ENCODE measurements at regions not wholly inside any gene's neighbourhood (a gene's known extent, or its start where the extent isn't known, plus 50 kb on each side); places are given as distances from the start of the nearest gene placed in this dataset.
"Not testable (repeated sequence)": the region's sequence is repeated elsewhere in the genome, so short reads cannot be mapped to it uniquely, and the experiment has no call there.

DNA sequence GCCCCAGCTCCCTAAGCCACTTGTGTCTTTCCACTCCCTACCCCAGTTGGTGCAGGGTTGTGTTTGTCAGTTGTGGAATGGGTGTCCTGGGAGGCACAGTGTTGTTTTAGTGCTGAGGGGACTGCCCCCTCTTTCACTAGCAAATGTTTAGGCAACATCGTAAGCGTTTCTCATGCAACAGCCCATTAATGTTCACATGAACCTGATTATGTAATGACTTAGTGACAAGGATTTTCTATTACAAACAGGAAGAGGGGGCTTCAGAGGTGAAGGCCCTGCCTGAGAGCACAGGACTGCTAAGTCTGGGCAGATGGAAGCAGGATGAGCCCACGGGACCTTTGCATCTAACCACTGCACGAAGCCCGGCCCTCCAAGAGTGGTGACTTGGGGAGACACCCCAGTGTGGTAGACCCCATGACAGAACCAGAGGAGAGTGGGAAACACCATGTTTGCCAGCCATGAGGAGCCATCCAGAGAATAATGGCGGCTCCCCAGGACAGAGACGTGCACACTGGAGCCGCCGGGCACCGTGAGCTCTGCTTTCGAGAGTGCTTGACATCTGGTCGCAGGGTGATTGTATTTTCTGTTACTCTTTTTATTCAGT lies 339.7 kb downstream of the THBS2 start:
- DNase-seq (ENCODE audit: low read depth in 2 of 2, low spot score in 1 of 2) = no peak

DNA sequence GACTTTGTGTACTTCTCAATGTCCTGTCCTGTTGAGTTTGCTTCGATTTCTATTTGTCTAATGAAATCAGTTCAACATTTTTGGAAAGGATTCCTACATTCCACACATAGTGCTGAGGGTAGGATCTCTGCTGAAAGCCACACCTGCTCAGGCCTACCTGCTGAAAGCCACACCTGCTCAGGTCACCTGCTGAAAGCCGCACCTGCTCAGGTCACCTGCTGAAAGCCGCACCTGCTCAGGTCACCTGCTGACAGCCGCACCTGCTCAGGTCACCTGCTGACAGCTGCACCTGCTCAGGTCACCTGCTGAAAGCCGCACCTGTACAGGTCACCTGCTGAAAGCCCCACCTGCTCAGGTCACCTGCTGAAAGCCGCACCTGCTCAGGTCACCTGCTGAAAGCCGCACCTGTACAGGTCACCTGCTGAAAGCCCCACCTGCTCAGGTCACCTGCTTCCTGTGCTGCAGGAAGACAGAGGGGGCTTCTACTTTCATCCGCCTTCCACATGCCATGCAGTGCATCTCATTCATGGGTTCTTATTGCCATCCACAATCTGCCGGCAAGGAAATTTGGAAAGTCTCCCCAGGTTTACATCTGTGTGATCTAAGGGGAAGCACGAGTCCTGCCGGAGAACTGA lies 340.3 kb downstream of the THBS2 start:
- DNase-seq (ENCODE audit: low read depth in 2 of 2, low spot score in 1 of 2) = not testable (repeated sequence)

DNA sequence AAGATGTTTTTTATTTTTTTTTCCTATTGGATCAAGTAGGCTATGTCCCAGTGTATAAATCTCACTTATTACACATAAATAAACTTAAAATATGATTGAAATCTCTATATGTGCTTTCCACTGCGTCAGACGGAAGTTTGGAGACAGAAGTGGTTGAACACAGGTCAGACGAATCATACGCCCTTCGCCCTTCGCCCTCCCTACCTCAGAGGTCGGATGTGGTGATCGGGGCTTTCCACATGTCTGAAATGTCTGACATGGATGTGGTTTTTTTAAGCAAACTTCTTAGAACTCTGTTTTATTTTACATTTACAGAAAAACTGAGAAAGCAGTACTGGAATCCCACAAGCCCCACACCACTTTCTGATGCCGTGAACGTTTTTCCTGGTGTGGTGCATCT lies 344.4 kb downstream of the THBS2 start:
- no peak for DNase-seq (ENCODE audit: low read depth in 2 of 2, low spot score in 1 of 2)

DNA sequence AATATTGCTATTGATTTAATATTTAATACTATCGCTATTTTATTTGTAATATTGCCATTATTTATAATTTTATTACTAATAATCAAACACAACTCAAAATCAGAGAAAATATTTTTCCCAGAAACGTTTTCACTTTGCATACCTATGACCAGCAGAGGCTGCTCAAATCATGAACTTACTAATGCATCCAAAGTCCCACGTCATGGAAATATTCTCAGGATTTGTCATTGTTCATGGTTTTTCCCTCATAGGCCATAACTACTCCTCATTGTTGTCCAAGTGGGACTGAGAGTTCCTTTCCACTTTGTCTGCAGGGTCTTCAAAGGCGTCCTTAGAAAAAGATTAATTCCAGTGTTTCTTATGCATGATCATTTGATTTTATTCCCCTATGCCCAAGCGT lies 344.8 kb downstream of the THBS2 start:
- no peak for DNase-seq (ENCODE audit: low read depth in 2 of 2, low spot score in 1 of 2)

DNA sequence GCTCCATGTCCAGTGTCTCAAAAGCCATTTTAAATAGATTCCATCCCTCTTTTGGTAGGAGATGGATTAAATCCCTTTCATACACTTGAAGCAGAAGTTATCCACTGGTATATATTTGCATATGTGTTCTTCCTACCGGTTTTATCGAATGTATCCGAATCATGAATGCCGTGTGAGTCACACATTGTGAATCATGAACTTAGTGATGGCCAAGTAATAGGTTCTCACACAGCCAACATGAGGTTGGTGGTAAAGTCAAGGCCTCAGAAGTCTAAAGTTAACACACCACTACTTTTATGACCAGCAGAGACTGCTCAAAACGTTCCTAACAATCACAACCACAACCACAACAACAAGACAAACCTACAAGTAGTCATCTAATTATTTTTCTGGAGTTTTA lies 345.5 kb downstream of the THBS2 start:
- DNase-seq (ENCODE audit: low read depth in 2 of 2, low spot score in 1 of 2) = no peak

DNA sequence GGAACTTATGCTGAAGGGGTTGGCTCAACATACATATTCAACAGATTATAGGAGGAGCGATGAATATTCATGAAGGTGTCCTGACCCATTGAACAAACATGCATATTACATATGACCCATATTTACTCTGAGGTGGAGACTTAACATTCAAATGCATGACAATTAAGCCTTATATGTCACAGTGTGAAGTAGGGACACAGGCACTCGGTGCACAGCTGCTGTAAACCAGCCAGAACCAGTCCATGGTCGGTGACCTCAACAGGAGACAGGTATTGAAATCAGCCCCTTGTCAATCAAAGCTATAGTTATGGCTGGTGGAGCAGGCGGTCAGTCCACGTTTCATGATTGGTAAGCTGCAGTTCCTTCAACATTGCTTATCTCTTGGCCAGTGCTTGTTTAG lies 347.3 kb downstream of the THBS2 start:
- no peak for DNase-seq (ENCODE audit: low read depth in 2 of 2, low spot score in 1 of 2)

DNA sequence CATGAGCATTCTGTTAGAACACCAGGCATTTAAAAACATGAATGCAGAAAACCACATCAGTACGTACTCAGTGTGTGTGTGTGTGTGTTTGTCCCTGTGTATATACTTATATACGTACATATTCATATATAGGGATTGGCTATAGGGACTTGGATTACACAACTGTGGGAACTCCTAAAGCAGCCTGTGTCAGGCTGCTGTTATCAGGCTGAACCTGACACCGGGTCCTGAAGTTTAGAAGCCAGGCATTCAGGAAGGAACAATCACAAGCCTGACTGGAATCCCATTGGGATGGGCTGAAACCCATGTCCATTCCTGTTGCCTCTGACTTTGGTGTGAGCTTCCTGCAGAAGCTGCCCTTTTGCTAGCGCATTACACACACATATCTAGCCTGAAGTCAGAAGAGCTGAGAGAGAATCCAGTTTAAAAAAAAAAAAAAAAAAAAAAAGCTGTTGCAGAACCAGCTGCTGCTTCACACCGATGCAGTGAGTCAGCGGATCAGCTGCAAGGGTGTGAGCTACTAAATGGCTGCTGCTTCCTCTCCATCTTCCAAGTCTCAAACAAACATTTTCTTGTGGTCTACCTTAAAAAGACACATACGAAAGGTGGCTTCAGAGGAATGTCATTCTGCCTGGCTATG lies 348.1 kb downstream of the THBS2 start:
- DNase-seq (ENCODE audit: low read depth in 2 of 2, low spot score in 1 of 2) = no peak

DNA sequence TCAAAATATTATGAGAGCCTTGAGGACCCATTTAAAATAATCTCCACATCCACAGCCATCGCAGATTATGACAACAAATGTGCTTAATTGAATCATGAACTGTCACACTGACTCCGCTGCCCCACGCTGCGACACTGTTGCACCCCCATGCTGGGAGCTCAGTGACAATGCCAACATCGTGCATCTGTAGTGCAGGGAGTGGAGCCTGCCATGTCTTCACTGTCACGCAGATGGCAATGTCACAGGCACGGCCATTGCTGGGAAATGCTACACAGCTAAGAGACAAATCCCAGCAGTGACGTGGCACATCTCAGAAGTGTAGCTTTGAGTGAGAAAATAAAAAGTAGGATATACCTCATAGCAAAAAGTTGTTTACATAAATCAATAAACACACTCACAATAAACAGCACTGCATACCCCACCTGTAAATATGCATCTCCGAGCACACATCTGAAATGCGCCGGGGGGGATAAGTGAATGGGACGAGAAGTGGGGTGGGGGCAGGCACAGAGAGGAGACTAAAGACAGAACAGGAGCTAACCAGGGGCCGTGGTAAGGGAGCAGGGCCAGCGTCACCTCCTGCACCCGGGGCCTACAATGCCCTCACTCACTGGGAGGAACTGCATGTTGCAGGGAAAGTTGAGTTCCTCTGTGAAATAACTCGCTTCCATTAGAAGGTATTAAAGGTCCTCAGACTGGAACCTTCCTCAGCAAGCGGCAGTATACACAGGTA lies 349.9 kb downstream of the THBS2 start:
- no peak for DNase-seq (ENCODE audit: low read depth in 2 of 2, low spot score in 1 of 2)

DNA sequence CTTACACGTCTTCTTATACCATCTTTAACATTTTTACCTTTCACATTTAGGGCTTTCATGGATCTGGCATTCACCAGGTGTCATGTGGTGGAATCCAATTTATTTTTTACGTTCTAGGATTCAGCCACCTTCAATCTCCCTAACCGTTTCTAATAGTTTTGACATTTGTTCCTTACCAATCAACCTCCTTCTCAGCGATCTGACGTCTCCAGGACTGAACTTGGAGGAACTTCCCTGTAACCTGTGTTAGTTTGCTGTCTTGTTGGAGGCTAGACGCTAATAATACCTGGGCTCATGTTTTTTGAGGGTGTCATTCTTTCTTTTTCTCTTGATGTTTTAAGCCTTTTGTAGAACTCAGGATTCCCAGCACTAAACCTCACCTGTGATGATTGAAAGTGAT lies 351.6 kb downstream of the THBS2 start:
- DNase-seq (ENCODE audit: low read depth in 2 of 2, low spot score in 1 of 2) = no peak

DNA sequence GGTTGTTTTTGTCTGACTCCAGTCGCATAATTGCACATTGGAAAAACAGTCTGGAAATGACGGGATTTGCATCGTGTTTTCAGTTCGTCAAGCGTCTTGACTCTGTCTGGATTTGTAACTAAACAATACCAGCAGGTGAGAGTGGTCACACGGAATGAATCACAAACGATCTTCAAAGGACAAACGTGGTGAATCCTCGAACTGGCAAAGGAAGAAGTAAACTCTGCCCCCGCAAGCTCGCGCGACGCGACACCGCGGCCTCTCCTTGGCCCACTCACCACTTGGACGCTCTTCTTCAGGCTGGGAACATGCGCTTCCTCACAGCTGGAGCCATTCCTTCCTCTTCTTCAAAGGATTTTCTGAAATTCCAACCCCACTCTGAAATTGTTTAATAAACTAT lies 352.6 kb downstream of the THBS2 start:
- no peak for DNase-seq (ENCODE audit: low read depth in 2 of 2, low spot score in 1 of 2)

DNA sequence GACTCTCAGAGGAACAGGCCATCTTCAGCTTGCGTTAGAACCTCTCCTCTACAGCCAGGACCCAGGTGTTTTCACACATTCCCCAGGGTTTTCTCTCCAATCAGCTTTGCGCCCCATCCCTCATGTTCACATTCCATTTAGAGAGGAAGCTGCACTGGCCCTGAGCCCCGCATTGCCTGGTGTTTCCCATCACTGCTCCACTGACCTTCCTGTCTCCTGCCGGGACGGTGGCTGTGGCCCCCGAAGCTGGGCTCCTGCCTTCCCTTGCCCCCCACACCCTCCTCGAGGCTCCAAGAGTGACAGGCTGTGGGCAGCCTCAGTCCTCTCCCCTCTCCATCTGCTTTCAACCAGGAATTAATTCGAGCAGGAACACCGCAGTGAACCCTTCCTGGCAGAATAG lies 357.3 kb downstream of the THBS2 start:
- DNase-seq (ENCODE audit: low read depth in 2 of 2, low spot score in 1 of 2) = no peak

DNA sequence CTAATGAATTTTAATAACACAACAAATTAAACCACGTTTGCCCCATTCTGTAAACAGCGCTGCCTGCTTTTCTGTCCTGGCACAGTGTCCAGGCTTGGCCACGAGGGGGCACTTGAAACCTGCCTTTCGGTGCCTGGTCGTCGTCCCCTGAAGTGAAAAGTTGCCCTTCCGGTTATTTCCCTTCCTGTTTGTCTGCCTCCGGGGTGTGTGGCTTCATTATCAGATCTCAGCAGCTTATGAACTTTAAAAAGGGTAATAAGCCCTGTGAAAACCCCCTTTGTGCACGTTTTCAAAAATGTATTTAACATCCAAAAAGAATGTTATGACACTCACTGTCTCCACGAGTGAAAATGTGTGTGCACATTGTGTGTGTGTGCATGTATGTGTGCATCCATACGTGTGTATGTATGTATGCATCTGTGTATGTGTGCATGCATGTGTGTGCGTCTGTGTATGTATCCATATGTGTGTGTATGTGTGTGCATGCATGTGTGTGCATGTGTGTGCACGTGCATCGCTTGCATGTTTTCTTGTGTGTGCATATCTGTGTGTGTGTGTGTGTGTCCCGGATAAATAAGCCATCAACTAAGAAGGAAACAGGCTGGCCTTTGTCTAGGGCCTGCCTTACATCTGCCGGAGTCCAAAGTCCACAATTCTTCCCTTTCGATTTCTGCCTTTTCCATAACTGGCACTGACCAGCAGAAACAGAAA lies 358.4 kb downstream of the THBS2 start:
- DNase-seq (ENCODE audit: low read depth in 2 of 2, low spot score in 1 of 2) = peak; percentile 50 to 58

DNA sequence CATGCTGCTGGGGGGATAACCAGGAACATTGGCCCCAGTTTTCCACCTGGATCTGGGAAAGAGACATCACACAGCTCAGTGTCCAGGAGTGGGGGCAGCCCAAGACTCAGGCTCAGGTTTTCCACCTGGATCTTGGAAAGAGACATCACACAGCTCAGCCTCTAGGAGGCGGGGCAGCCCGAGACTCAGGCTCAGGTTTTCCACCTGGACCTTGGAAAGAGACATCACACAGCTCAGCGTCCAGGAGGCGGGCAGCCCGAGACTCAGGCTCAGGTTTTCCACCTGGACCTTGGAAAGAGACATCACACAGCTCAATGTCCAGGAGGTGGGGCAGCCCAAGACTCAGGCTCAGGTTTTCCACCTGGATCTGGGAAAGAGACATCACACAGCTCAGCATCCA lies 361.6 kb downstream of the THBS2 start:
- DNase-seq (ENCODE audit: low read depth in 2 of 2, low spot score in 1 of 2) = no peak

DNA sequence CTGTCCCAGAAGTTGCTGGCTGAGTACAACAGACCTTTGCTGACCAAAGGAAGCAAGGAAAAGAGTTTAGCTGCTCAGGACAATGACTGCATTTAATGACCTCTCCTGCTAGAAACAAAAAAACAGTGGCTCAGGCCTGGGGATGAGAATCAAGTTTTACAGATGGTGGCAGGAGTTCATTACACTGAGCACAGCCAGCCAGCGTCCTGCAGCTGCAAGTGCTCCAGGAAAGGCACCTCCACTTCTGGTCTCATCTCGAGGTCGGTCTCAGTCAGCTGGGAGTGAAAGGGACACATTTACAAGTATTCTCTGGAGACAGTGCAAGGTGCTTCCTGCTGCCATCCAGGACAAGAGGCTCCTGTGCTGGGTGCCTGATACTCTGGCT lies 362.7 kb downstream of the THBS2 start:
- no peak for DNase-seq (ENCODE audit: low read depth in 2 of 2, low spot score in 1 of 2)

DNA sequence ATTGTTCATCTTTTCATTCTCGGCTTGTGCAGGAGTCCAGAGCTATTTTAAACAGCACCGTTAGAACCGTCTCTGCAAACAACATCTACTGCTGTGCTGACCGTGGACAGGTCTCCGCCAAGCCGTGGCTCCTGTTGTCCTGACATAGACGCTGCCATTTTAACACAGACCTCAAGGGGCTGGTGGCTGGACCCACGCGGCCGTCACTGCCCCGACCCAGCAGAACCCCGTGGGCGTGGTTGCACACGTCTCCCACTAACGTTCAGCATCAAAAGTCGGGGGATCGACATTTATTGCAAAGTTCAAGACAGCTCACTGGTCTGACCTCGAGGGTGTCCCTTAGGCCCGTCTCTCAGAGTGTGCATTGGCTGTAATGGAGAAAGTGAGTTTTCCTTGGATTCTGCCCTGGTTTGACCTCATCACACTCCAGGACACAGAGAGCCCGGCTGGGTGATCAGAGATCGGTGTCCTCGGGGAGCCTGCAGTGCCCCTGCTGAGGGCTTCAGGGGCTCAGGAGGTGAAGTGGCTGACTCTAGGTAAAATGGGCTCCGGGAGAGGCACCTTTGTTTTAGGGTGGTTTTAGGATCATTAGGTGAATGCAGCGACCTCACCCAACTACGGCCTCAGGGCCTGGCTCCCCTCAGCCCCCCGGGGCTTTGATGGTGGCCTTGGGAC lies 363.2 kb downstream of the THBS2 start:
- DNase-seq (ENCODE audit: low read depth in 2 of 2, low spot score in 1 of 2) = no peak

DNA sequence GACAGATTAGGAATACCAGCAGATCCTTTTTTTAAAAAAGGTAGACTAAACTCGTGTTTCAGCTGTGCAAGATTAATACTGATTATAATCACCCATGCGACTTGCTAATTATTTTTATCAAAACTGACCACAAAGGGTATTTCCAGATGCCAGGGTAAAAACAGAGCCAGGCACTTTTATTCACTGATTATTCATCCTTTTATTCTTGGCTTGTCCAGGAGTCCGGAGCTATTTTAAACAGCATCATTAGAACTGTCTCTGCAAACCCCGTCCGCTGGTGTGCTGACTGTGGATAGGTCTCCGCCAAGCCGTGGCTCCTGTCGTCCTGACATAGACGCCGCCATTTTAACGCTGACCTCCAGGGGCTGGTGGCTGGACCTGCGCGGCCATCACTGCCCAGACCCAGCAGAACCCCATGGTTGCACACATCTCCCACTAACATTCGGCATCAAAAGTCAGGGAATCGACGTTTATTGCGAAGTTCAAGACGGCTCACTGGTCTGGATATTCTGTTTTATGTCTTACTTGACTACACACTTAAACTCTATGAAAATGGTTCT lies 364.8 kb downstream of the THBS2 start:
- no peak for DNase-seq (ENCODE audit: low read depth in 2 of 2, low spot score in 1 of 2)

DNA sequence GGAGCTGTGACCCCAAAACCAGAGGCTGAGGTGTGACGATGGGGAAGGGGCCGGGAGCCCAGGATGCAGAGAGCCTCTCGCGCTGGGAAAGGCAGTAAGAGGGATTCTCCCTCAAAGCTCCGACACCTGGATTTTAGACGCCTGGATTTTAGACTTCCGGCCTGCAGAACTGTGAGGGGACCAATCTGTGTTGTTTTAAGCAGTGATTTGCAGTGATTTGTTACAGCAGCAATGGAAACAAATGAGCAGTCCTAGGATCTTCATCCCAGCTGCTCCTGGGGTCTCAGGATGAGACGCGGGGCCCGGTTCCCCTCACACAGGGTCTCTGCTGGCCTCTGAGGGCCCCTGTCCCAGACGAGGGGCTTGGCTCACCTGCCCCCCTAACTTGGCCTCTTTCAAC lies 365.5 kb downstream of the THBS2 start:
- DNase-seq (ENCODE audit: low read depth in 2 of 2, low spot score in 1 of 2) = no peak

DNA sequence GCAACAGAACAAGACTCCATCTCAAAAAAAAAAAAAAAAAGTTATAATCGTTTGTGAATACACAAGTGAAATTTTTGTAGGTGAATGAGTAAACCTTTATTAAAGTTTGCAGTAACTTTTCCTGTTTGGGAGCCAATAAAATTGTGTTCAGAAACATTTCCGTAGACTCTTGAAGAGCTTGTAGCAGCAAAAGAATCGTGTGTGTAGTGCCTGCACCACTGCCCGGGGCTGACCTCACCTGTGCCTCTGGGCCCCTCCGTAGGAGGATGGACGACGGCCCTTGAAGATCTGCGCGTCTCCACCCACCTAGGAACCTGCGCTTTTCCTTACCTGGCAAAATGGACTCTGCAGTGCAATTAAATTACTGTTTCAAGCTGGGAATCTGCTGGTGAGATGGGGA lies 366.0 kb downstream of the THBS2 start:
- no peak for DNase-seq (ENCODE audit: low read depth in 2 of 2, low spot score in 1 of 2)

DNA sequence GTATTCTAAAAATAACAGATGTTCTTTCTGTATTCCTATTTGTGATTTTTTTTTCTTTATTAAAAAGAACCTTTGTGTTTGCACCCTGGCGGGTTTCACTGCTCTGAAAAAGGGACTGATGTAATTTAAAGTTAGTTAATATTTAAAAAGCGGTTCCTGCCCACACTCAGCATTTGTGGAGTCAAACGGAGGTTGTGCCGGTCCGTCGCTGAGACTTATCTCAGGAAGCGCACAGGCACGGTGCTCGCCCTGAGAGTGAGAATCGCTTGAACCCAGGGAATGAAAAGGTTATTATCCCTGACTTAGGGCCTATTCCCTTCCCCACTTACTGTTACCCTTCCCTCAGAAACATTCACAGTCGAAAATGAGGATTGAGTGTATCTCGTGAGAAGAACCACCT lies 366.7 kb downstream of the THBS2 start:
- DNase-seq (ENCODE audit: low read depth in 2 of 2, low spot score in 1 of 2) = no peak

All from stimulated activated CD8-positive, alpha-beta memory T cell treated with anti-CD3 and anti-CD28 coated beads, Interleukin-4, amount 100 ng/mL, for 4 hours (primary cell).